ENCODE measurements at regions not wholly inside any gene's neighbourhood (a gene's known extent, or its start where the extent isn't known, plus 50 kb on each side); places are given as distances from the start of the nearest gene placed in this dataset.

DNA sequence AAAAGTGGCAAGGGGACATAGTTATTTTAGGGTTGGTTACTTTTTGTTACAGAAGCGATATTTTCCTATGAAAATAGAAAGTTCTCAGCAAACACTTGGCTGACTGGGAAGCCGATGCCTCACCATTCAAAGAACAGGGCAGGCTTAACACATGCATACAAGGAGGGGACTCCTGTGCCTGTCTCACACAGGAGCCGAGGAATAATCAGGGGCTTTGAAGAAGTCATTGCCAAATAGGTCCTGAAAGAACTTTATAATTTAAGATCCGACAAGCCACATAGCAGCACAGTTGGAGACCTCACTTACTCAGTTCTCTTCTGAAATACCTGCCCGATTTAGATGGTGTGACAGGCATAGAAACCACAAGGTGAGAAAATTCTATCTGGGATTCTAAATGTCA lies 389.8 kb downstream of the EMP1 start:
- H3K79me2 ChIP-seq (ENCODE audit: insufficient read depth, low read length), result no peaks in the 10 kb centered on the region
- no peak overlapping the region for H3K4me2 ChIP-seq (ENCODE audit: low read length)
- no peaks in the 10 kb centered on the region for H3K27me3 ChIP-seq (ENCODE audit: insufficient read depth, low read length)
- H3F3A ChIP-seq (ENCODE audit: insufficient read depth, low read length), result no peaks in the 10 kb centered on the region
- TF ChIP-seq EZH2 (IDR thresholded peaks at IDR 0.05; ENCODE audit: borderline replicate concordance, low read length), result no peak
- TF ChIP-seq, protein P1, sequence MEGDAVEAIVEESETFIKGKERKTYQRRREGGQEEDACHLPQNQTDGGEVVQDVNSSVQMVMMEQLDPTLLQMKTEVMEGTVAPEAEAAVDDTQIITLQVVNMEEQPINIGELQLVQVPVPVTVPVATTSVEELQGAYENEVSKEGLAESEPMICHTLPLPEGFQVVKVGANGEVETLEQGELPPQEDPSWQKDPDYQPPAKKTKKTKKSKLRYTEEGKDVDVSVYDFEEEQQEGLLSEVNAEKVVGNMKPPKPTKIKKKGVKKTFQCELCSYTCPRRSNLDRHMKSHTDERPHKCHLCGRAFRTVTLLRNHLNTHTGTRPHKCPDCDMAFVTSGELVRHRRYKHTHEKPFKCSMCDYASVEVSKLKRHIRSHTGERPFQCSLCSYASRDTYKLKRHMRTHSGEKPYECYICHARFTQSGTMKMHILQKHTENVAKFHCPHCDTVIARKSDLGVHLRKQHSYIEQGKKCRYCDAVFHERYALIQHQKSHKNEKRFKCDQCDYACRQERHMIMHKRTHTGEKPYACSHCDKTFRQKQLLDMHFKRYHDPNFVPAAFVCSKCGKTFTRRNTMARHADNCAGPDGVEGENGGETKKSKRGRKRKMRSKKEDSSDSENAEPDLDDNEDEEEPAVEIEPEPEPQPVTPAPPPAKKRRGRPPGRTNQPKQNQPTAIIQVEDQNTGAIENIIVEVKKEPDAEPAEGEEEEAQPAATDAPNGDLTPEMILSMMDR (IDR thresholded peaks at IDR 0.05; ENCODE audit: low read length), result no peak
- H3K36me3 ChIP-seq (ENCODE audit: insufficient read depth, low read length), result no peaks in the 10 kb centered on the region
- no peak overlapping the region for H3K4me3 ChIP-seq (ENCODE audit: low read depth, low read length, poor library complexity, severe bottlenecking)
- no peaks in the 10 kb centered on the region for H3K9me3 ChIP-seq (ENCODE audit: low read length)
- no peaks in the 10 kb centered on the region for H4K20me1 ChIP-seq (ENCODE audit: insufficient read depth, low read length)
- H3K4me1 ChIP-seq (ENCODE audit: insufficient read depth, low read length, severe bottlenecking), result no peaks in the 10 kb centered on the region
- H3K9me2 ChIP-seq (ENCODE audit: low read depth, low read length), result no peaks in the 10 kb centered on the region
- H2AFZ ChIP-seq (ENCODE audit: low read length), result no peak overlapping the region
- no peak overlapping the region for H3K27ac ChIP-seq (ENCODE audit: low read depth, low read length, poor library complexity, severe bottlenecking)
- H3K9ac ChIP-seq (ENCODE audit: low read length), result no peak overlapping the region

DNA sequence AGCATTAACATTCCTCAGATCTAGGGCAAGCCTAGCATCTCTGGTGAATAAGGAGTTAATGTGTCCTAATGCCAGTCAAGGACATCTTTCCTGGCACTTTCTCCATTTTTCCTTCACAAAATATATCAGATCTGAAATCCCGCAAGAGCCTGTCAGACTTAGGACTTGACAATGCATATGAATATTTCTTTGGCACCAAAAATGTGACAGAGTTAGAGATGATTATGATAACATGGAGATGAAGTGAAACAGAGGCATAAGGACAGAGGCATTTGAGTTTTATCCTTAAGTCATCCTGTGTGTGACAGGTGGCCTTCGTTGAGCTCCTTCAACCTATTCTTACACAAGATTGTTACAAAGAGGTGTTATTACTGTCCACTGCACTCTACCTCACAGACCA lies 388.0 kb downstream of the EMP1 start:
- no peaks in the 10 kb centered on the region for H3F3A ChIP-seq (ENCODE audit: insufficient read depth, low read length)
- H3K4me1 ChIP-seq (ENCODE audit: insufficient read depth, low read length, severe bottlenecking), result no peaks in the 10 kb centered on the region
- H3K4me3 ChIP-seq (ENCODE audit: low read depth, low read length, poor library complexity, severe bottlenecking), result no peak overlapping the region
- no peak overlapping the region for H3K4me2 ChIP-seq (ENCODE audit: low read length)
- TF ChIP-seq, protein P1 (IDR thresholded peaks at IDR 0.05; ENCODE audit: low read length), result no peak
- TF ChIP-seq EZH2 (IDR thresholded peaks at IDR 0.05; ENCODE audit: borderline replicate concordance, low read length), result no peak
- no peaks in the 10 kb centered on the region for H3K36me3 ChIP-seq (ENCODE audit: insufficient read depth, low read length)
- H2AFZ ChIP-seq (ENCODE audit: low read length), result no peak overlapping the region
- H3K9ac ChIP-seq (ENCODE audit: low read length), result no peak overlapping the region
- H3K79me2 ChIP-seq (ENCODE audit: insufficient read depth, low read length), result no peaks in the 10 kb centered on the region
- H3K27me3 ChIP-seq (ENCODE audit: insufficient read depth, low read length), result no peaks in the 10 kb centered on the region
- no peak overlapping the region for H3K27ac ChIP-seq (ENCODE audit: low read depth, low read length, poor library complexity, severe bottlenecking)
- no peaks in the 10 kb centered on the region for H3K9me2 ChIP-seq (ENCODE audit: low read depth, low read length)
- no peaks in the 10 kb centered on the region for H3K9me3 ChIP-seq (ENCODE audit: low read length)
- H4K20me1 ChIP-seq (ENCODE audit: insufficient read depth, low read length), result no peaks in the 10 kb centered on the region

DNA sequence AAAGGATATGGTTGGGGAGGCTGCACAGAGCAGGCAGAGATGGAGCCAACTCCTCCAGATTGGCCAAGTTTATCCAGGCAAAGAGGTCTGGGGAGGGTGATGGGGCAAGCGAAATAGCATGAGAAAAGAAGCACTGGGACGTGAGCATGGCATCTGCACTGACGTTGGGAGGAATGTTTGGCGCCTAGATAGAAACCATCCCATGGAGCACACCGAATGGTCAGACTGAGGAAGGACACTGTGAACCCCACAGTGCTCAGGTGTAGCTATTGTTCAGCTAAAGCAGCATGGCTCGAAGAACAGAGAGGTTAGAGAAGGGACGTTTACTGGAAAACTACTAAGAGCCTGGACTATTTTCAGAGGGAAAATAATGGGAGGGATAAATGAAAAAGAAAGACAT lies 387.1 kb downstream of the EMP1 start:
- H3K79me2 ChIP-seq (ENCODE audit: insufficient read depth, low read length), result no peaks in the 10 kb centered on the region
- H4K20me1 ChIP-seq (ENCODE audit: insufficient read depth, low read length), result no peaks in the 10 kb centered on the region
- no peaks in the 10 kb centered on the region for H3K27me3 ChIP-seq (ENCODE audit: insufficient read depth, low read length)
- no peak overlapping the region for H3K4me3 ChIP-seq (ENCODE audit: low read depth, low read length, poor library complexity, severe bottlenecking)
- H2AFZ ChIP-seq (ENCODE audit: low read length), result no peak overlapping the region
- H3K36me3 ChIP-seq (ENCODE audit: insufficient read depth, low read length), result no peaks in the 10 kb centered on the region
- no peaks in the 10 kb centered on the region for H3K9me3 ChIP-seq (ENCODE audit: low read length)
- no peak overlapping the region for H3K27ac ChIP-seq (ENCODE audit: low read depth, low read length, poor library complexity, severe bottlenecking)
- TF ChIP-seq EZH2 (IDR thresholded peaks at IDR 0.05; ENCODE audit: borderline replicate concordance, low read length), result no peak
- TF ChIP-seq, protein P1 (IDR thresholded peaks at IDR 0.05; ENCODE audit: low read length), result no peak
- H3K9me2 ChIP-seq (ENCODE audit: low read depth, low read length), result no peaks in the 10 kb centered on the region
- no peak overlapping the region for H3K9ac ChIP-seq (ENCODE audit: low read length)
- no peaks in the 10 kb centered on the region for H3F3A ChIP-seq (ENCODE audit: insufficient read depth, low read length)
- H3K4me1 ChIP-seq (ENCODE audit: insufficient read depth, low read length, severe bottlenecking), result no peaks in the 10 kb centered on the region
- H3K4me2 ChIP-seq (ENCODE audit: low read length), result no peak overlapping the region

All from OCI-LY1 (cell line).